ENCODE measurements at regions not wholly inside any gene's neighbourhood (a gene's known extent, or its start where the extent isn't known, plus 50 kb on each side); places are given as distances from the start of the nearest gene placed in this dataset.

DNA sequence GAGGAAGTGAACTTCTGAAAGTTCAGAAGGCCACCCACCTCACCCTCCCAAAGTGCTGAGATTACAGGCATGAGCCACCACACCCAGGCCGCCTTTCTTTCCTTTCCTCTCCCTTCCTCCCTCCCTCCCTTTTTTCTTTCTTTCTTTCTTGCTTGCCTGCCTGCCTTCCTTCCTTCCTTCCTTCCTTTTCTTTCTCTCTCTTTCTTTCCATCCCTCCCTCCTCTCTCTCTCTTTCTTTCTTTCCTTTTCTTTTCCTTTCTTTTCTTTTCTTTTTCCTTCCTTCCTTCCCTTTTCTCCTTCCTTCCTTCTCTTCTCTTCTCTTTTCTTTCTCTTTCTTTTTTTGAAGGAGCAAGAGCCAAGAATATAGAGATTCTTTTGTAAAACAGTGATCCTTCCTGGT lies 208.3 kb upstream of the HMGA2 start:
- TF ChIP-seq, protein P1, sequence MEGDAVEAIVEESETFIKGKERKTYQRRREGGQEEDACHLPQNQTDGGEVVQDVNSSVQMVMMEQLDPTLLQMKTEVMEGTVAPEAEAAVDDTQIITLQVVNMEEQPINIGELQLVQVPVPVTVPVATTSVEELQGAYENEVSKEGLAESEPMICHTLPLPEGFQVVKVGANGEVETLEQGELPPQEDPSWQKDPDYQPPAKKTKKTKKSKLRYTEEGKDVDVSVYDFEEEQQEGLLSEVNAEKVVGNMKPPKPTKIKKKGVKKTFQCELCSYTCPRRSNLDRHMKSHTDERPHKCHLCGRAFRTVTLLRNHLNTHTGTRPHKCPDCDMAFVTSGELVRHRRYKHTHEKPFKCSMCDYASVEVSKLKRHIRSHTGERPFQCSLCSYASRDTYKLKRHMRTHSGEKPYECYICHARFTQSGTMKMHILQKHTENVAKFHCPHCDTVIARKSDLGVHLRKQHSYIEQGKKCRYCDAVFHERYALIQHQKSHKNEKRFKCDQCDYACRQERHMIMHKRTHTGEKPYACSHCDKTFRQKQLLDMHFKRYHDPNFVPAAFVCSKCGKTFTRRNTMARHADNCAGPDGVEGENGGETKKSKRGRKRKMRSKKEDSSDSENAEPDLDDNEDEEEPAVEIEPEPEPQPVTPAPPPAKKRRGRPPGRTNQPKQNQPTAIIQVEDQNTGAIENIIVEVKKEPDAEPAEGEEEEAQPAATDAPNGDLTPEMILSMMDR (conservative IDR thresholded peaks at IDR 0.05), result no peak
- TF ChIP-seq EZH2 (IDR thresholded peaks at IDR 0.05; ENCODE audit: low read depth), result no peak

Measured in PC-9 (cell line).